ENCODE measurements at regions not wholly inside any gene's neighbourhood (a gene's known extent, or its start where the extent isn't known, plus 50 kb on each side); places are given as distances from the start of the nearest gene placed in this dataset.

GRCh38 chr6:94045099-94045829 is 625.9 kb upstream of the EPHA7 start:
- ChIA-PET POLR2A (no interaction called here), RAD21 (ENCODE audit: low non-redundant PET in 1 of 2, low total read pairs in 2 of 2, uncharacterized antibody in 2 of 2, unreplicated experiment in 2 of 2) (no interaction called here)
- no peak for ATAC-seq

More at GRCh38 chr6:94045099-94045829, 625.9 kb upstream of the EPHA7 start:
- no peak for DNase-seq (ENCODE audit: low read depth, low spot score)
- no peak overlapping the region for H2AFZ ChIP-seq (ENCODE audit: low read depth, low read length, poor library complexity, severe bottlenecking)
- H3K4me2 ChIP-seq (ENCODE audit: low read length), result no peak overlapping the region
- no peak for TF ChIP-seq SRF (IDR thresholded peaks at IDR 0.05; ENCODE audit: low read depth)
- no peak for TF ChIP-seq RAD21 (IDR thresholded peaks at IDR 0.05; ENCODE audit: low read depth)
- no peak for TF ChIP-seq SP1 (IDR thresholded peaks at IDR 0.05; ENCODE audit: low read depth)
- TF ChIP-seq ZNF274 (IDR thresholded peaks at IDR 0.05; ENCODE audit: low read depth, low read length), result no peak
- no peak for TF ChIP-seq TCF7L2 (IDR thresholded peaks at IDR 0.05; ENCODE audit: borderline replicate concordance, extremely low read depth, insufficient read depth, insufficient read length)
- TF ChIP-seq POLR2AphosphoS5 (IDR thresholded peaks at IDR 0.05; ENCODE audit: low read depth, low read length), result no peak
- no peak for TF ChIP-seq POLR2A (IDR thresholded peaks at IDR 0.05; ENCODE audit: borderline replicate concordance, extremely low read depth, insufficient read depth, insufficient read length)
- no peak for TF ChIP-seq ELF1 (IDR thresholded peaks at IDR 0.05; ENCODE audit: borderline replicate concordance, low read depth)
- TF ChIP-seq, protein P1, sequence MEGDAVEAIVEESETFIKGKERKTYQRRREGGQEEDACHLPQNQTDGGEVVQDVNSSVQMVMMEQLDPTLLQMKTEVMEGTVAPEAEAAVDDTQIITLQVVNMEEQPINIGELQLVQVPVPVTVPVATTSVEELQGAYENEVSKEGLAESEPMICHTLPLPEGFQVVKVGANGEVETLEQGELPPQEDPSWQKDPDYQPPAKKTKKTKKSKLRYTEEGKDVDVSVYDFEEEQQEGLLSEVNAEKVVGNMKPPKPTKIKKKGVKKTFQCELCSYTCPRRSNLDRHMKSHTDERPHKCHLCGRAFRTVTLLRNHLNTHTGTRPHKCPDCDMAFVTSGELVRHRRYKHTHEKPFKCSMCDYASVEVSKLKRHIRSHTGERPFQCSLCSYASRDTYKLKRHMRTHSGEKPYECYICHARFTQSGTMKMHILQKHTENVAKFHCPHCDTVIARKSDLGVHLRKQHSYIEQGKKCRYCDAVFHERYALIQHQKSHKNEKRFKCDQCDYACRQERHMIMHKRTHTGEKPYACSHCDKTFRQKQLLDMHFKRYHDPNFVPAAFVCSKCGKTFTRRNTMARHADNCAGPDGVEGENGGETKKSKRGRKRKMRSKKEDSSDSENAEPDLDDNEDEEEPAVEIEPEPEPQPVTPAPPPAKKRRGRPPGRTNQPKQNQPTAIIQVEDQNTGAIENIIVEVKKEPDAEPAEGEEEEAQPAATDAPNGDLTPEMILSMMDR (IDR thresholded peaks at IDR 0.05 in 2 of 3, conservative IDR thresholded peaks at IDR 0.05 in 1 of 3; ENCODE audit: borderline replicate concordance in 1 of 3, insufficient read depth in 1 of 3, low read depth in 2 of 3, low read length in 2 of 3), result no peak
- no peak for TF ChIP-seq ZFX (IDR thresholded peaks at IDR 0.05)
- no peak for TF ChIP-seq CBX3 (IDR thresholded peaks at IDR 0.05; ENCODE audit: low read depth)
- no peak for TF ChIP-seq FOSL1 (IDR thresholded peaks at IDR 0.05; ENCODE audit: low read depth)
- TF ChIP-seq, protein P2, sequence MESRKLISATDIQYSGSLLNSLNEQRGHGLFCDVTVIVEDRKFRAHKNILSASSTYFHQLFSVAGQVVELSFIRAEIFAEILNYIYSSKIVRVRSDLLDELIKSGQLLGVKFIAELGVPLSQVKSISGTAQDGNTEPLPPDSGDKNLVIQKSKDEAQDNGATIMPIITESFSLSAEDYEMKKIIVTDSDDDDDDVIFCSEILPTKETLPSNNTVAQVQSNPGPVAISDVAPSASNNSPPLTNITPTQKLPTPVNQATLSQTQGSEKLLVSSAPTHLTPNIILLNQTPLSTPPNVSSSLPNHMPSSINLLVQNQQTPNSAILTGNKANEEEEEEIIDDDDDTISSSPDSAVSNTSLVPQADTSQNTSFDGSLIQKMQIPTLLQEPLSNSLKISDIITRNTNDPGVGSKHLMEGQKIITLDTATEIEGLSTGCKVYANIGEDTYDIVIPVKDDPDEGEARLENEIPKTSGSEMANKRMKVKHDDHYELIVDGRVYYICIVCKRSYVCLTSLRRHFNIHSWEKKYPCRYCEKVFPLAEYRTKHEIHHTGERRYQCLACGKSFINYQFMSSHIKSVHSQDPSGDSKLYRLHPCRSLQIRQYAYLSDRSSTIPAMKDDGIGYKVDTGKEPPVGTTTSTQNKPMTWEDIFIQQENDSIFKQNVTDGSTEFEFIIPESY (IDR thresholded peaks at IDR 0.05; ENCODE audit: extremely low read depth, insufficient replicate concordance, low read length), result no peak
- no peak for TF ChIP-seq REST (IDR thresholded peaks at IDR 0.05; ENCODE audit: low read depth)
- TF ChIP-seq EGR1 (IDR thresholded peaks at IDR 0.05; ENCODE audit: low read depth), result no peak
- TF ChIP-seq EZH2 (IDR thresholded peaks at IDR 0.05), result no peak
- TF ChIP-seq YY1 (IDR thresholded peaks at IDR 0.05; ENCODE audit: extremely low read depth, insufficient replicate concordance, low read depth, low read length), result no peak
- TF ChIP-seq EZH2phosphoT487 (IDR thresholded peaks at IDR 0.05; ENCODE audit: borderline replicate concordance), result no peak
- TF ChIP-seq, protein P3, sequence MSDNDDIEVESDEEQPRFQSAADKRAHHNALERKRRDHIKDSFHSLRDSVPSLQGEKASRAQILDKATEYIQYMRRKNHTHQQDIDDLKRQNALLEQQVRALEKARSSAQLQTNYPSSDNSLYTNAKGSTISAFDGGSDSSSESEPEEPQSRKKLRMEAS (IDR thresholded peaks at IDR 0.05), result no peak
- no peak for TF ChIP-seq CEBPB (IDR thresholded peaks at IDR 0.05; ENCODE audit: low read depth)
- no peaks in the 10 kb centered on the region for H3K36me3 ChIP-seq (ENCODE audit: control insufficient read depth in 1 of 2, insufficient read depth in 2 of 2, low read length in 2 of 2)
- H3K4me3 ChIP-seq (replicated peaks in 1 of 2; ENCODE audit: low read depth in 1 of 2, low read length in 2 of 2), result no peak overlapping the region
- BruUV-seq (replicated peaks), result no TSS peak
- CTCF ChIA-PET, result no interaction called here
- H3K4me1 ChIP-seq (ENCODE audit: control insufficient read depth in 1 of 2, insufficient read depth in 2 of 2, low read length in 2 of 2), result no peaks in the 10 kb centered on the region
- H4K20me1 ChIP-seq (ENCODE audit: insufficient read depth), result no peaks in the 10 kb centered on the region
- intact Hi-C loops (cut with micrococcal nuclease), result no loop called here
- H3K27me3 ChIP-seq (ENCODE audit: insufficient read depth, low read length), result no peaks in the 10 kb centered on the region
- H3K9me2 ChIP-seq (ENCODE audit: insufficient read depth), result no peaks in the 10 kb centered on the region
- no peaks in the 10 kb centered on the region; a peak in 1 of 4 replicates for H3K9me3 ChIP-seq (ENCODE audit: control insufficient read depth in 1 of 2, insufficient read depth in 1 of 2, low read depth in 1 of 2, low read length in 2 of 2)
- H3K9ac ChIP-seq (ENCODE audit: low read length), result no peak overlapping the region
- no peak overlapping the region for H3K27ac ChIP-seq (ENCODE audit: low read depth, low read length)
- H3K79me2 ChIP-seq (ENCODE audit: insufficient read depth, low read length), result no peaks in the 10 kb centered on the region

All from HCT116 (cell line).